NCI-H187 (cell line): ENCODE measurements at regions not wholly inside any gene's neighbourhood (a gene's known extent, or its start where the extent isn't known, plus 50 kb on each side); places are given as distances from the start of the nearest gene placed in this dataset.

ENCODE experiments used
- DNase-seq, 2 experiments: peaks; one replicate each; lab custom pipeline; 2025; lab: John Stamatoyannopoulos, UW

DNA sequence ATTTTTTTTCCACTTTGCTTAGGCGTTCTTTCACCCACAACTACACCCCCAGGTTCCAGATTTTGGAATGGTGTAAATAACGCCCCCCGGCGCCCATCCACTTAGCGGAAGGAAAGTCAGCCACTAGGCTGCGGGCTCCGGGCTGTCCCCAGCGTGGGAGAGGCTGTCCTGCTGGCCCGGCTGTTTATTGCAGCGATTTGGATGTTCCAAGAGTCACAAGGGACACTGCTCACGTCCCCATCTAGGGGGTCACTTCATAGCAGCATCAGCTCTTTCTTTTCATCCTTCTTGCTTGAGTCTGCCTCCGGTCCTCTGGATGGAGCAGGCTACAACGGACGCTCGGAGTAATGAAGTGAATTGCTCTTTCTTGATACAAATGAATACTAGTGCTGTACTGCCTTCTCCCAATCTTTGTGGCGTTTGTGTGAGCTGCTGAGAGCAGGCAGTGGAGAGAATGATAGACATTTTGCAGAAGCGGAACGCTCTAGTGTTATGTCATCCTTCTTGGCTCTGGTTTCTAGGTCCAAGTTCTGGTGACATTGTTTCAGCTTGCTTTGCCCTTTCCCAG lies 50.7 kb upstream of the PAIP2B start:
- peak in 1 of 2 experiments; percentile 2 for DNase-seq

GRCh38 chr2:71277147-71277475 lies 50.2 kb upstream of the PAIP2B start:
- no peak for DNase-seq

DNA sequence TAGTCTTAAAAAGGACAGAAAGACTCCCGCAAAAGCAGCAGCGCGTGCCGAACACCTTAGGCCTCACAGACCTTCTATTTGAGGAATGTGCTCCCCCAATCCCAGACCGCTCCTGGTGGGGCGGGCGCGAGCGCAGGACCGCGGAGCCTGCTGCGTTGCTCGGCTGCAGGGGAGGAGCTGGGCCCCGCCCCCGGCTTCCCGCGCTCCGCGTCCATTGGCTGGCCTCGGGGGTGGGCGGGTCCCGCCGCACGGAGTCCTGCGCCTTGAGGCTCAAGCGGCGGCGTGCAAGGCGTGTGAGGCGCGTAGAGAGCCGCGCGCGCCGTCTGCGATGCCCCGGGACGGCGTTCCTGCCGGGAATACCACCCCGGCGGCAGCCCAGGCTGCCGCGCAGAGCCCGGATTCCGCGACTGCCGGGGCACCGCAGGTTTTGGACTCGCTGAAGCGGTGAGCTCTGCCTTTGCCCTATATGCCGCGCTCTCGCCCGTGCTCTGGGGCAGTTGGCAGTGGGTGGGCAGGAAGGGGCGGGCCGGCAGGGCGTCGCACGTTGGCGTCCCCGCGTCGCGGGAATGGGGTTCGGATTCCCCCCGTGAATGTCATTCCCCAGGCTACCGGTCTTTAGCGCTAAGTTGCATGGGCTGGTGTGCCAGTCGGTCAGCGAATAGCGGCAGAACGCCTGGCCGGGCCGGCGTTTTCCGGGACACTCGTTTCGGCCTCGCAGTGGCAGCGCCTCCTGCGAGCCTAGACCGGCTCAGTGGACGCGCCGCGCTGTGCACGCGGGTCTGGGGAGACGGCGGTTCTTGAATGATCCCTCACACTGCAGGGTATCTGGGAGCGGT lies 49.6 kb upstream of the PAIP2B start:
- peak; percentile 43 to 65 for DNase-seq
